ENCODE measurements at regions not wholly inside any gene's neighbourhood (a gene's known extent, or its start where the extent isn't known, plus 50 kb on each side); places are given as distances from the start of the nearest gene placed in this dataset.

- no peak for DNase-seq
These were observed 198.1 kb upstream of the RNF32 start for GRCh38 chr7:156442516-156442915.

GRCh38 chr7:156440456-156440855, 200.1 kb upstream of the RNF32 start:
- DNase-seq, result no peak

DNA sequence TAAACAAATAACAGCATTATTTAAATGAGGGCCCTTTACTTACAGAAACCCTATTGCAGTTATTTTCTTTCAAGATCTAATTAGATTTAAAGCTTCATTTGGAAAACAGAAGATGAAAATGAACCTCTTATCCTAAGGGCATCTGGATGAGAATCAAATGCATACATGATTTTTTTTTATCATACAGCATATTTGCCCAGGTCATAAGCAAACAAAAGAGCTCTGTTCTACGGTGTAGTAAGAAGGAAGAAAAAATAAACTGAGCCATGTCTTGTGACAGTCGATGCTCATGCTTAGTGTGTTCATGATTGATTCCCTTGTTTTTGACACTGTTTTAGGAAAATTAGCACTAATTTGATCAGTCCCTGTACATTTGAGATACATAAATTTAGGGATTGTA, 202.6 kb upstream of the RNF32 start:
- no peak for DNase-seq

GRCh38 chr7:156437021-156437614, 203.5 kb upstream of the RNF32 start:
- no peak for DNase-seq

GRCh38 chr7:156435486-156436231, 204.9 kb upstream of the RNF32 start:
- no peak for DNase-seq

DNA sequence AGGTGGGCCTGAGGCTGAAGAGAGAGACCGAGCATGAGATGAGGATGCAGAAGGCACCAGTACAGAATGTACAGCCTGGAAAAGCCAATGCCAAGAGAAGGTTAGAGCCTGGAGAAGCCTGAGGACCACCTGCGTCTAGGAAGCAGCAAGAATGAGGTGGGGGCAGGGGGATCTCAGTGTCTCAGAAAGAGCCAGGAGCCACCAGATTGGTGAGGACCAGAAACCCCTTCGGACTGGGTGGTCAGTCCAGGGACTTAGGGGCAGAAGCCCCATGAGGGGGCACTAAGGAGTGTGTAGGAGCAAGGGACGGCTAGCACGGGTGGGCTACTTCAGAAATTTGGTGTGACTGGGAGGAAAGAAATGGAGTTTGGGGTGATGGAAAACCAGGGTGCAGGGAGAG, 205.9 kb upstream of the RNF32 start:
- DNase-seq, result no peak

DNA sequence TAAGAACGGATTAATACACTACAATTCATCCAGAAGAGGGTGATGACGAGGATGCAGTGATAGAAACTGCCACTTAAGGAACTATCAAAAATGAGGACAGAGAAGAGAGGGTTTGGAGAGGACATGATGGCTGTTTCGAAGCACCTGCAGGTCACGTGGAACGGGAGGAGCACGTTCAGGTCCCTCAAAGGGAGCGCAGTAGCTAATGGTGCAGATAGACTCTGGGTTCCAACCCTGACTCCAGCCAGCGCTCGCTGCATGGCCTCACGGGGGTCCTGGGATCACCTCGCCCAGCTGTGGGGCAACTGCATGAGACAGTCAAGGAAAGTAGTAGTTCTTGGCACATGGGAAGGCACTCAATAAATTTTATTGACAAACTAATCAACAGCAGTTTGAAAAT, 208.6 kb upstream of the RNF32 start:
- no peak for DNase-seq

DNA sequence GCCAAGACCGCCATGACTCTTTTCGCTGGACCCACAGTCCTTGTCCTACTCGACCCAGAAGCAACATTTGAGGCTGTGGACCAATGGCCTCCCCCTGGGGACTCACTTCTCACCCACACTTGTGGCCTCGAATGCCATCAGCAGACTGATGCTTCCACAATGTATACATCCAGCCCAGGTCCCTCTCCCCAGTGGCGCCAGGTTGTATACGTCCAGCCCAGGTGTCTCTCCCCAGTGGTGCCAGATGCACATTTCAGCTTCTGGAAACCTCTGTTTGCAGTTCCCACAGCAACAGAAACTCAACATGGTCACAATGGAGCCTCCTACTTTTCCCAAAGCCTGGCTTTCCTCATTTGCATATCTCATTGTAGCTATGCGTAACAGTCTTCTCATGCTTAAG, 210.5 kb upstream of the RNF32 start:
- DNase-seq, result no peak

DNA sequence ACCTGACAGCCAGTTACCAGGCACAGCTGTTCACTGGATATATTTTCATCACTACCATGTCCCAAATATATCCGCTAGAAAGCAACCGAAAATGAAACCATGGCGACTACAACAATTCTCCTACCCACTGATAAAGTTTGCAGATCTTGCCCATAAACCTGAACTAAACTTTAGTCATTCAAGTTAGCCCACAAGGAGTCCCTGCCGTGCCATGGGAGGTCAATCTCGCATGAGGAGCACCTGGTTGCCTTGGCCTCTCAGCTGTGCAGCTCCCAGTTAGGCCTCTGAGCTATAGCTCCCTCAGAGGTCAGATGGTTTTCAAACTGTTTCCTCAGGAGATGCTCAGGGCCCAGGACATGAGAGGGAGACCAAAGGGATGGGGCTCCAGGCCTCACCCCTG, 211.1 kb upstream of the RNF32 start:
- DNase-seq, result no peak

GRCh38 chr7:156423876-156424275, 216.7 kb upstream of the RNF32 start:
- no peak for DNase-seq

- no peak for DNase-seq
These were observed 220.1 kb upstream of the RNF32 start for GRCh38 chr7:156420496-156420895.

GRCh38 chr7:156419782-156420181, 220.8 kb upstream of the RNF32 start:
- no peak for DNase-seq

GRCh38 chr7:156402255-156402654, 238.3 kb upstream of the RNF32 start:
- no peak for DNase-seq

GRCh38 chr7:156401617-156402016, 239.0 kb upstream of the RNF32 start:
- DNase-seq, result no peak

- no peak for DNase-seq
These were observed 240.5 kb upstream of the RNF32 start for GRCh38 chr7:156400046-156400445.

- no peak for DNase-seq
These were observed 243.3 kb upstream of the RNF32 start for GRCh38 chr7:156397249-156397648.

GRCh38 chr7:156389116-156389692, 251.4 kb upstream of the RNF32 start:
- DNase-seq, result no peak

DNA sequence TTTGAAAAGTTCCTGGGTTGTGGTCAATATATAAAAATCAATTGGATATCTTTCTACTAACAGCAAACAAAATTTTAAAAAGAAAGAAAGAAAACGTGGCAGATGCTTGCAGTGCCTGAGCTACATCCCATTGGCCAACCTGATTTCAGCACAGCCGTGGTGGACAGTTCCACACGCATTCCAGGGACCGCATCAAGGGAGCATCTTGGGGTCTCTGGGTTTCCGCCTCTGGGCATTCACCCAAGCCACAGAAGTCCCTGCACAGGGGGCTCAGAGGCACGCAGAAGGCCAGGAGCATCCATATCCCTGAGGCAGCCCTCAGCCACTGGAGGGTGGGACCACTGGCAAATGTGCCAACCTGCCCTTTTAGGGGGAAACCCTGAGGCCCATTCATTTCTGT, 254.5 kb upstream of the RNF32 start:
- DNase-seq, result no peak

DNA sequence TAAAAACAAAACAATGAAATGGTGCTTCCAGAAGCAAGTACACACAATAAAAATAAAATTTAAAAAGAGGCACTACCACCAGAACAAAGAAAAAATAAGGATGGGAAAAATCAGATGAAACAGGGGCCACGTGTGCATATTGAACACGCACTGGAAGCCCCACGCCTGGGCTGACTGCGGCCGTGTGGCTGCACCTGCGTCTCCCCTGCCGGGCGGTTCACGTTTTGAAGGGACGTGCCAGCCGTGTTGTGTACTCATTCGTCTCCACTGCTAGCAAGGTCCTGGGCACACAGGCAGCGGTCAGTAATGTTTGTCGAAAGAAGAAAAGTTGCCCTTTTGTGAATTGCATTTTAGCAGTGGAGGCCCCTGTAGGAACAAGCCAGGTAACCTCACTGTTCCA, 255.9 kb upstream of the RNF32 start:
- no peak for DNase-seq

GRCh38 chr7:156383526-156383925, 257.0 kb upstream of the RNF32 start:
- no peak for DNase-seq

DNA sequence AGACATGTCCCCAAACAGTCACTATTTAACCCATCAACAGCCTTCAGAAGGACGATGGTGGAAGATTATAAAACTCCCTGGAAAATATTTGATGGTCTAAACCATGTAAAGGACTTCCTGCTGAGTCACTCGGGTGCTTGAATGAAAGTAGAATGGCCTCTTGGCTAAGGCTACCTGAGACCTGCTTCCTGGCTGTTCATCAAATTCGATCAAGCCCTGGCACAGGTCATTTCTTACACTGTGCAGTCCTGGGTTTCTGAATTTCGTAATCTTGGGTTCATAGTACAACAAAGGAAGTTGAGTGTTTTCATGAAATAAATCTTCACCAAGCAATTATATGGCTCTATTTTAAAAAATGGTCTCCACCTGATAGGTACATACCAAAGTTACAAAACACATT, 260.3 kb upstream of the RNF32 start:
- no peak for DNase-seq

- no peak for DNase-seq
These were observed 261.1 kb upstream of the RNF32 start for GRCh38 chr7:156379324-156380070.

- DNase-seq, result no peak
These were observed 261.8 kb upstream of the RNF32 start for GRCh38 chr7:156378806-156379205.

DNA sequence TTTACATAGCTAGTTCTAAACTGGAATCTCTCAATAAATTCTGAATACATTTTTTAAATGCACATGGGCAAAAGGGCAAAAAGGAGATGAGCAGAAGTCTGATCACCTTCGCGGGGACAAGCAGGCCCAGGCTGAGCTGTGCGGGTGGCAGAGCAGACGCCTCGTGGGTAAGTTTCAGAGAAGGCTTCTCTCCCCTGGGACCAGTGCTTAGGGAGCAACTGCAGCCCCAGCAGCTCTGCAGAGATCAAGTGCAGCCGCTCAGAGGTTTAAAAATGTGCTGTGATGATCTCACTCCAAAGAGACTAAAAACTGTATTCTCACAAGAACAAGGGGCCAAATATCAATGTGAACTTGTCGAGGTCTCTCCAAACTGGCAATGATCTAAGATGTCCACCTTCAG, 264.3 kb upstream of the RNF32 start:
- DNase-seq, result no peak

Measured in hematopoietic multipotent progenitor cell treated with erythropoietin and hydrocortisone succinate and interleukin-3 and kit ligand, for 8 days (in vitro differentiated cells).